ENCODE measurements at regions not wholly inside any gene's neighbourhood (a gene's known extent, or its start where the extent isn't known, plus 50 kb on each side); places are given as distances from the start of the nearest gene placed in this dataset.

GRCh38 chr6:8639928-8640649 lies 204.7 kb upstream of the SLC35B3 start:
- ATAC-seq (no peak), DNase-seq (ENCODE audit: low read depth, low spot score) (no peak)
- H3K27ac ChIP-seq (ENCODE audit: low read depth, low read length), result no peak overlapping the region
- no peaks in the 10 kb centered on the region for H4K20me1 ChIP-seq (ENCODE audit: insufficient read depth)
- TF ChIP-seq CTCF (IDR thresholded peaks at IDR 0.05 in 2 of 3, conservative IDR thresholded peaks at IDR 0.05 in 1 of 3; ENCODE audit: borderline replicate concordance in 1 of 3, insufficient read depth in 1 of 3, low read depth in 2 of 3, low read length in 2 of 3) (no peak), CEBPB (IDR thresholded peaks at IDR 0.05; ENCODE audit: low read depth) (no peak), YY1 (IDR thresholded peaks at IDR 0.05; ENCODE audit: extremely low read depth, insufficient replicate concordance, low read depth, low read length) (no peak), EZH2phosphoT487 (IDR thresholded peaks at IDR 0.05; ENCODE audit: borderline replicate concordance) (no peak), ZFX (IDR thresholded peaks at IDR 0.05) (no peak), JUND (IDR thresholded peaks at IDR 0.05) (no peak), ZNF274 (IDR thresholded peaks at IDR 0.05; ENCODE audit: low read depth, low read length) (no peak)
- no peak overlapping the region for H2AFZ ChIP-seq (ENCODE audit: low read depth, low read length, poor library complexity, severe bottlenecking)
- no peaks in the 10 kb centered on the region for H3K36me3 ChIP-seq (ENCODE audit: control insufficient read depth in 1 of 2, insufficient read depth in 2 of 2, low read length in 2 of 2)
- no TSS peak for BruUV-seq (replicated peaks)
- ChIA-PET RAD21 (ENCODE audit: low non-redundant PET in 1 of 2, low total read pairs in 2 of 2, uncharacterized antibody in 2 of 2, unreplicated experiment in 2 of 2) (no interaction called here), POLR2A (no interaction called here), CTCF (no interaction called here)
- intact Hi-C loops (cut with micrococcal nuclease), result no loop called here
- H3K79me2 ChIP-seq (ENCODE audit: insufficient read depth, low read length), result no peaks in the 10 kb centered on the region
- no peaks in the 10 kb centered on the region for H3K4me1 ChIP-seq (ENCODE audit: control insufficient read depth in 1 of 2, insufficient read depth in 2 of 2, low read length in 2 of 2)
- H3K9me3 ChIP-seq (ENCODE audit: control insufficient read depth in 1 of 2, insufficient read depth in 1 of 2, low read depth in 1 of 2, low read length in 2 of 2), result no peaks in the 10 kb centered on the region
- H3K9me2 ChIP-seq (ENCODE audit: insufficient read depth), result no peaks in the 10 kb centered on the region
- no peaks in the 10 kb centered on the region for H3K27me3 ChIP-seq (ENCODE audit: insufficient read depth, low read length)
- H3K4me3 ChIP-seq (replicated peaks in 1 of 2; ENCODE audit: low read depth in 1 of 2, low read length in 2 of 2), result no peak overlapping the region
- H3K4me2 ChIP-seq (ENCODE audit: low read length), result no peak overlapping the region
- H3K9ac ChIP-seq (ENCODE audit: low read length), result no peak overlapping the region
